Spinal cord (tissue), 9 donors: ENCODE measurements at regions not wholly inside any gene's neighbourhood (a gene's known extent, or its start where the extent isn't known, plus 50 kb on each side); places are given as distances from the start of the nearest gene placed in this dataset.

Experiments
- DNase-seq, 6 donors: peaks; one replicate each; pipeline versions ENCODE4 v3.0.0 to v3.0.0-alpha.2; 2013 to 2015; ENCODE audit warnings: low spot score in 6 of 6, low read depth in 4 of 6
- H3K27ac ChIP-seq: one replicate; pipeline ENCODE4 v1.5.1; 2013; ENCODE audit warnings: low read depth, low read length, control low read depth
- H3K27me3 ChIP-seq: one replicate; pipeline ENCODE4 v1.6.1; 2013; ENCODE audit warnings: low read length; ENCODE audit not compliant: control insufficient read depth, insufficient read depth
- H3K36me3 ChIP-seq: one replicate; pipeline ENCODE4 v1.6.1; 2013; ENCODE audit warnings: low read length; ENCODE audit not compliant: control insufficient read depth, insufficient read depth
- H3K4me1 ChIP-seq: one replicate; pipeline ENCODE4 v1.6.1; 2013; ENCODE audit warnings: low read length; ENCODE audit not compliant: control insufficient read depth, insufficient read depth
- H3K4me3 ChIP-seq: one replicate; pipeline ENCODE4 v1.5.1; 2013; ENCODE audit warnings: low read depth, low read length, control low read depth
- H3K9me3 ChIP-seq: one replicate; pipeline ENCODE4 v1.6.1; 2013; ENCODE audit warnings: low read length; ENCODE audit not compliant: control insufficient read depth, insufficient read depth
- WGBS: methylation state at CpG from one replicate; pipeline ENCODE4 v1.1.5; 2013; ENCODE audit warnings: missing lambda C conversion rate; ENCODE audit not compliant: insufficient coverage; 5-methylcytosine and 5-hydroxymethylcytosine counted together
- donor health status: healthy.

DNA sequence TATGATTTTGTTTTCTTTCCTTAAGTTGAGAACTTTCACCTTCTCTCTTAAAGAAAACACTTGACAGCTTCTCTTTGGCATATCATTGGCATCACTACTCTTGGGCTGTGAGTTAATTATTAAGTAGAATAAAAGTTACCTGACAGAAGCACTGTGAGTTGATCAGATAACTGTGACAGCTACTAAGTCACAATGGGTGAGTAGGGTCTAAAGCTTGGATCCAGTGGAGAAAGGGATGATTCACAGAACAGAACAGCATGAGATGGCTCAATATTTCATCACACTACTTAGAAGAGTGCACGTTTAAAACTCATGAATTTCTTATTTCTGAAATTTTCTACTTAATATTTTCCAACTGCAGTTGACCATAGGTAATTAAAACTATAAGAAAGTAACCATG, 268.5 kb upstream of the NMUR2 start:
- Histone ChIP-seq H3K36me3 (no peaks in the 10 kb centered on the region), H3K27ac (no peak overlapping the region), H3K27me3 (no peaks in the 10 kb centered on the region), H3K9me3 (no peaks in the 10 kb centered on the region), H3K4me3 (no peak overlapping the region), H3K4me1 (no peaks in the 10 kb centered on the region)
- no peak for DNase-seq
- no CpG with 5 or more reads among the region's 1 CpG for WGBS

DNA sequence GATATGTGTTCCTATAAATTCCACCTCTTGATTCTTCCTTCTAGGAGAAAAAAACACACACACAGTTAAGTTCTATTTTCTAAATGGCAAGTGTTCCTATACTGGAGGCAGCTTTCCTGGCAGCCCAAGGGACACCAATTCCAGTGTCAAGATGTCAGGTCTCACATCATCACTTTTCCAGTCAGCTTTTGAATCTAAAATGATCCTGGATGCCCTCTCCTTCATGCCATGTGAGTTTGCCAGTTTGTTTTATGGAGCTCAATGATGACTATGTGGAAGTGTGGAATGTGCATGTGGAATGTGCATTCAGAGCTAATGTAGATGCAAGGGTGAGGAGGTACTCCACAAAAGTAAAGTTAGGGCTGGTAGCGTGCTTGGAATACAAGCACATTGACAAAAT, 269.3 kb upstream of the NMUR2 start:
- WGBS = no CpG with 5 or more reads among the region's 1 CpG
- DNase-seq = no peak
- Histone ChIP-seq H3K36me3 (no peaks in the 10 kb centered on the region), H3K4me1 (no peaks in the 10 kb centered on the region), H3K27ac (no peak overlapping the region), H3K4me3 (no peak overlapping the region), H3K9me3 (no peaks in the 10 kb centered on the region), H3K27me3 (no peaks in the 10 kb centered on the region)

DNA sequence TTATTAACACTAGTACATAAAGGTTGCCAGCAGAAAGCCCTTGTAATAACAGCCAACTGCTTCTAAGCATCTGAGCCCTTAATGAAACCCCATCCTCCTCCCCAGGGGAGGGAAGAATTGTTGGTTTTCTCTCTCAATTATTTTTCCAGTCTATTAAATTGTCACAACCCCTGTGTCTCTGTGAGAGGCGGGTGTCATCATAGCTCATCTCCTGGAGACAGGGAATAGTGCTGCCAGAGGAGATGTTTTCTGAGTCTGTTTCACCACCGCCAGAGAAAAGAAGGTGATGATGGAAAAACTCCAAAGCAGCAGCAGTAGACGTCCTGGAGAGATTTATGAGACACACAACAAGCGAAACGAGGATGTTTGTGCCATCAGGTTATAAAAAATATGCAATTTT, 271.1 kb upstream of the NMUR2 start:
- Histone ChIP-seq H3K27ac (no peak overlapping the region), H3K4me3 (no peak overlapping the region), H3K9me3 (no peaks in the 10 kb centered on the region), H3K4me1 (no peaks in the 10 kb centered on the region), H3K36me3 (no peaks in the 10 kb centered on the region), H3K27me3 (no peaks in the 10 kb centered on the region)
- WGBS = 27% methylated on average over 2 of the region's 5 CpGs
- peak in 4 of 6 donors; percentile 8 to 86 (median 36) for DNase-seq

DNA sequence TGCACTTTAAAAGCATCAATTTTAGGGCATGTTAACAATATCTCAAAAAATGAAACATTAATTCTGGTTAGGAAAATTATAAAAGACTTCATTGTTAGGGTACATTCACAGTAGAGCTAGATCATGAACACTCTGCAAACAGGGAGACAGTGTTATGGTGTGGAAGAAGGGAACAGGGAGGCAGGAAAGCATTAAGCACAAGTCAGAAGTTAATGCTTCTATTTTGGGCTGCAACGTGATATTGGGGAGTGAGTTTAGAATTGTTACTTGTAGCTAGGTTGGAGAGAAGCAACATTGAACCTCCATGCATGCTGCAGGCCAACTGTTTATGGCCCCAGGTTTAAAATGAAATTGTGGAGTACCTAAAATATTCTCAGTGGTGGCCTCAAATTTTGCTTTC, 278.1 kb upstream of the NMUR2 start:
- 57% methylated on average over 1 of the region's 1 CpG for WGBS
- no peaks in the 10 kb centered on the region for H3K4me1 ChIP-seq
- no peak overlapping the region for H3K4me3 ChIP-seq
- H3K27me3 ChIP-seq = no peaks in the 10 kb centered on the region
- no peaks in the 10 kb centered on the region for H3K36me3 ChIP-seq
- H3K9me3 ChIP-seq = no peaks in the 10 kb centered on the region
- H3K27ac ChIP-seq = no peak overlapping the region
- no peak for DNase-seq

DNA sequence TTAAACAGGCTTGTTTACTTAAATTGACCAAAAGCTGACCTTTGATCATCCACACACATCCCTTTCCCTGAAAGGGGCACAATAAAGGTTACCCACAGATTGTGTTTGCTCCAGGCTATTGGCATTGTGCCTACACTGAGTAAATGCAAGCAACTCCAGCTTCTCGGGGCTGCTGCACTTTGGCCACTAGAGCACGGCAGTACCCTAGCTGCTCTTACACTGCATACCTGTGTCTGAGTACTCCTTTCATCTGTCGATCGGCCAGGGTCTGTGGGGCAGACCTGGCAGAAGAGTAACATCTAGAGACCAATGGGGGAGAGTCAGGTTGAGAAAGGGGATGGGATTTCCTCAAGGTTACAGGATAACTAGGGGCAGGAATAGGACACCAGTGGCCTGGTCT, 281.9 kb upstream of the NMUR2 start:
- Histone ChIP-seq H3K9me3 (no peaks in the 10 kb centered on the region), H3K36me3 (no peaks in the 10 kb centered on the region)

DNA sequence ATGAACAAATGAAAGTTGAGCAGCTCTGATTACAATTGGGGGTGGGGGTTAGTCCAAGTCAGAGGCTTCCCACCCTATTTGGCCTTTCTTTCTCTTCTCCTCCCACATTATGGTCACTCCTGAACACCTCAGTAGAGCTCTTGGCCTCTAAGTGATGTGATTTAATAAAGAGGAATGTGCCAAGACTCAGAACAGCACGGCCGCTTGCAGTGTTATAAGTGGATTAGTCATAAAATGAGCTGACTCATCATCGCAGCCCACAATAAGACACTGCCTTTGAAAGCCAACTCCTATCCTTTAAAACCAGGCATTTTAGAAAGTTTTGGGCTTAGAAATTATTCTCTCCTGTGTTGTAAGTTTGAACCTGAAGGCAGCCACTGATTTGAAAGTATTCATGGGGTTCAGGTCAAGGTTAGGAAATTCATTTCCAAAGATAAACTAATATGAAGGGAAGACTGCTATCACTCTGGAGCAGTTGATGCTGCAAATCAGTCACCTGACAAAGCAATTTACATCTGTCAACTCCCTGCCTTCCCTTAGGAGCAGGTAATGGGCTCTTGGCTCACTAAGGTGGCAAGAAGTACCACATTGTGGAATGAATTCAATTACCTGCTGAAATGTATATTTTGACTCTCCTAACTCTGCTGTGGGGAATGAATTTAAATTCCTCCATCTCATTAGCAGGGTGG, 283.6 kb upstream of the NMUR2 start:
- Histone ChIP-seq H3K27ac (no peak overlapping the region), H3K27me3 (no peaks in the 10 kb centered on the region), H3K9me3 (no peaks in the 10 kb centered on the region), H3K36me3 (no peaks in the 10 kb centered on the region), H3K4me3 (no peak overlapping the region), H3K4me1 (no peaks in the 10 kb centered on the region)
- no CpG with 5 or more reads among the region's 3 CpGs for WGBS
- DNase-seq = peak in 1 of 6 donors; percentile 33

More for the DNA sequence above, 281.9 kb upstream of the NMUR2 start:
- no peak overlapping the region for H3K4me3 ChIP-seq
- H3K4me1 ChIP-seq = no peaks in the 10 kb centered on the region
- DNase-seq = no peak
- no peak overlapping the region for H3K27ac ChIP-seq
- WGBS = 95% methylated on average over 2 of the region's 4 CpGs
- H3K27me3 ChIP-seq = no peaks in the 10 kb centered on the region

DNA sequence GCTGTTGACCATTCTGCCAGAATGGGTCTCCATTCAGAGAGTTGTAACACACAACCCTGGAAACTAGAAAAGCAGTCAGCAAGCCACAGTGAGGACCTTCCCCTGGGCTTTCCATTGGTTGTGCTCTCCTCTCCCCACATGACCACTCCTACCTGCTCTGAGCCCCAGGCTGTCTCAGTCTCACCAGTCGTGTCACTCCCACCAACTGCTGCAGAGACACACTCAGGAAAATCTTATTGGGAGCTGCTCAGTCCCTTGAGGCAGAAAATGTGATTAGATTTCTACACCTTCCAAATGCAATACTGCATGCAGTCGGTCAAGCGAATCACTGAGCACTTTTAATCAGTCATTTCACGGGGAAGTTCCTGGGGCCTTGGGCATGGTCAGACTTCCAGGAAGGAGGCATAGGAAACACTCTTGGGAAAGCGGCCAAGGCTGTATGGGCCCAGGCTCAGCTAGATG, 284.2 kb upstream of the NMUR2 start:
- H3K27me3 ChIP-seq = no peaks in the 10 kb centered on the region
- no peaks in the 10 kb centered on the region for H3K9me3 ChIP-seq
- peak in 2 of 6 donors; percentile 30 to 34 for DNase-seq
- no peak overlapping the region for H3K4me3 ChIP-seq
- WGBS = 77% methylated on average over 5 of the region's 5 CpGs
- no peaks in the 10 kb centered on the region for H3K36me3 ChIP-seq
- no peak overlapping the region for H3K27ac ChIP-seq
- no peaks in the 10 kb centered on the region for H3K4me1 ChIP-seq

DNA sequence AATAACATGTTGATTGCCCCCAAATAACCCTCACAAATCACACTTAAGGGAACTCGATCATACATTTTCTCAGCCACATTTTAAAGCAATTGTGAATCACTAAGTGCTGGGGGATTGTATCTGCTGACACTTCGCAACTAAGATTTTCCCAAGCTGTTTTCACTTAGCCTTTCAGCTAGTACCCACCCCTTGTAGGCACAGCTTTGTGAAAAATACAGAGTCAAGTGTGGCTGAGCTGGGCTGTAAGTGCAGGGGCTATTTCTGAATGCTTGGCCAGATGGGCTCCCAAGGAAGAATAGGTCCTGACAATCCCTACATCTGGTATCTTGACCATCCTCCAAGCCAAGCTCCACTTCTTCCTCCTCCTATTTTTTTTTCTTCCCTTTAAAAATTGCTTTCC, 289.2 kb upstream of the NMUR2 start:
- Histone ChIP-seq H3K27me3 (no peaks in the 10 kb centered on the region), H3K36me3 (no peaks in the 10 kb centered on the region)
- no CpG with 5 or more reads among the region's 2 CpGs for WGBS

DNA sequence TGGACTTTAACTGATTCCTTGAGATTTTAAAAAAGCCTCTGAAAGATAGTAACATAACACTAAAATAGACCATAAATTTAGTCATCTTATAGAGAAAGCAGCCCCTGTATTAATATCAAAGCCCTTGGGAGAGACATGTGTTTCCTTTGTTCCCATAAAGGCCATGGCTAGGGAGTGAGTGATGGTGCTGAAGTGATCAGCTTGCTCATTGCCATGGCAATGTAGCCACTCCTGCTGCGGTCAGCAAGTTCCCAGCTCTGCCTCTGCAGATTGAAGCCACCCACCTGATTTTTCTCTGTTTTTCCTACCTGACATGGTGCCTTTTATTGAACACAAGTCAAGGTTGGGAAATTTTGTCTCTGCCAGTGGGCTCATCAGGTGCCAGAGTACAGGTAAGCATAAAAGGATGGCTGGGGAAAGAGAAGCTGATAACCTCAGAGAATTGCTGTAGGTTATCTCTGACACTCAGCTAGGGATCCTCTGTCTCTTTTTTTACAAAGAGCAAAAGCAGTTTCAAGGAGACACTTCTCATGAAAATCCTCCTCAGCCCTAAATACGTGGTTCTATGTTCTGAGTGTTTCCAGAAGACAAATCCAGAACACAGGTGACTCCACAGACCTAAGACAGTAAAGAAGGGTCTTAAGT, 296.3 kb upstream of the NMUR2 start:
- Histone ChIP-seq H3K36me3 (no peaks in the 10 kb centered on the region), H3K4me3 (no peak overlapping the region), H3K4me1 (no peaks in the 10 kb centered on the region), H3K27me3 (no peaks in the 10 kb centered on the region), H3K27ac (no peak overlapping the region), H3K9me3 (no peaks in the 10 kb centered on the region)
- DNase-seq = peak in 2 of 6 donors; percentile 14 to 70
- WGBS = 33% methylated on average over 2 of the region's 2 CpGs

More for the DNA sequence above, 289.2 kb upstream of the NMUR2 start:
- Histone ChIP-seq H3K4me3 (no peak overlapping the region), H3K27ac (no peak overlapping the region), H3K9me3 (no peaks in the 10 kb centered on the region), H3K4me1 (no peaks in the 10 kb centered on the region)
- peak in 1 of 6 donors; percentile 50 for DNase-seq

DNA sequence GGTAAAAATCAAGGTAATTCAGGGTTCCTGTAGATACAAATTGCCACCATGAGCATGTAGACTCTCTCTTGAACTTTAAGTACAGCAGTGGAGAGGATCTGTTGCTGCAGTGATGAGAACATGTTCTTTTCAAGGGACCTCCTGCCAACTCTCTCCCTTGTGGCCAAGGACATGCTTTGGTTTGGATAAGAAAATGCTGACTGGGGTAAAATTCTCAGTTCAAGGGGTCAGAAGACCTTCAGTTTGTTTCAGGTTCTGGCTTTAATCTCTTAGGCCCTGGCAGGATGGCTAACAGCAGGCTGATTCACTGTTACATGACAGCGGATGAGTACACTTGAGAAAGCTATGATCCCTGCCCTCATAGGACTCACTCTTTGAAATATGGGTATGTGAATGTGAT, 299.2 kb upstream of the NMUR2 start:
- DNase-seq = no peak
- no peaks in the 10 kb centered on the region for H3K9me3 ChIP-seq
- no peaks in the 10 kb centered on the region for H3K27me3 ChIP-seq
- no peaks in the 10 kb centered on the region for H3K36me3 ChIP-seq
- no peak overlapping the region for H3K27ac ChIP-seq
- no peak overlapping the region for H3K4me3 ChIP-seq
- H3K4me1 ChIP-seq = no peaks in the 10 kb centered on the region
- 100% methylated on average over 1 of the region's 1 CpG for WGBS
